ENCODE measurements at regions not wholly inside any gene's neighbourhood (a gene's known extent, or its start where the extent isn't known, plus 50 kb on each side); places are given as distances from the start of the nearest gene placed in this dataset.
"Not testable (repeated sequence)": the region's sequence is repeated elsewhere in the genome, so short reads cannot be mapped to it uniquely, and the experiment has no call there.

DNA sequence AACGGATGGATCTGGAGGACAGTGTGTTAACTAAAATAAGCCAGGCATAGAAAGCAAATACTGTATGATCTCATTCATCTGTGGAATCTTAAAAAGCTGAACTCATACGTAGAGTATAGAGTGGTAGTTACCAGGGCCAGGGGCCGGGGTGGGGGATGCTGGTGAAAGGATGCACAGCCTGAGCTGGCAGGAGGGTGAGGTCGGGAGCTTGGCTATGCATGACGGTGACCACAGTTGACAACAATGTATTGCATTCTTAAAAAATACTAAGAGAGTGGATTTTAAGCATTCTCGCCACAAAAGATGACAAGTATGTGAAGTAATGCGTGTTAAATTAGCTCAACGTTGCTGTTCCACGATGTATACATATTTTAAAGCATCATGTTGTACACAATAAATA, 351.3 kb downstream of the TMEM121 start:
- Histone ChIP-seq H3K9ac (ENCODE audit: insufficient read length, low read depth) (no peak overlapping the region), H3K4me3 (ENCODE audit: insufficient read length, low read depth) (no peak overlapping the region), H3K36me3 (ENCODE audit: insufficient read depth, insufficient read length, low read length) (no peaks in the 10 kb centered on the region), H3K27me3 (ENCODE audit: insufficient read depth, insufficient read length) (no peaks in the 10 kb centered on the region), H3K9me3 (ENCODE audit: insufficient read depth, low read length) (no peaks in the 10 kb centered on the region), H3K4me1 (ENCODE audit: insufficient read depth, insufficient read length) (no peaks in the 10 kb centered on the region)
- DNase-seq (ENCODE audit: low read depth, low spot score), result no peak
- no peak for TF ChIP-seq ZNF274 (IDR thresholded peaks at IDR 0.05; ENCODE audit: low read depth, low read length)
- no peak for TF ChIP-seq SUZ12 (IDR thresholded peaks at IDR 0.05; ENCODE audit: extremely low read depth, insufficient read depth, insufficient read length)
- no peak for TF ChIP-seq YY1 (IDR thresholded peaks at IDR 0.05; ENCODE audit: insufficient read depth, insufficient read length)

DNA sequence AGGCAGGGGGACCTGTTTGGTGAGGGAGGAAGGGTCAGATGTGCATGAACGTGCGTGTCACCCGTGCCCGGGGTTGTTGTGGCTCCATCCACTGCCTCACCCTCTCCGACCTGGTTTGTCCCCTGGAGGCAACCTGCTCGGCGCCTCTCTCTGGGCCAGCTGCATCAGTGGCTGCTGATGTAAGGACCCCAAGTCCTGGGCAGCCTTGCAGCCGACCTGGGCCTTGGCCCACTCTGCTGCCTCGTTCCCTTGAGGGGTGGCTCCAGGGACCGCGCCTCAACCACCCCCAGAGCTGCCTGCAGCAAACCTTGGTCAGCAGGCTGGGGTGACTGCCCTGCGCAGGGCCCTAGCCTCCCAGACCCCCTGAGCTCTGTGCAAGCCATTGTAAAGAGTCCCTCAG, 351.7 kb downstream of the TMEM121 start:
- Histone ChIP-seq H3K4me1 (ENCODE audit: insufficient read depth, insufficient read length) (no peaks in the 10 kb centered on the region), H3K27me3 (ENCODE audit: insufficient read depth, insufficient read length) (no peaks in the 10 kb centered on the region), H3K9ac (ENCODE audit: insufficient read length, low read depth) (no peak overlapping the region), H3K36me3 (ENCODE audit: insufficient read depth, insufficient read length, low read length) (no peaks in the 10 kb centered on the region), H3K4me3 (ENCODE audit: insufficient read length, low read depth) (no peak overlapping the region), H3K9me3 (ENCODE audit: insufficient read depth, low read length) (no peaks in the 10 kb centered on the region)
- DNase-seq (ENCODE audit: low read depth, low spot score), result no peak
- no peak for TF ChIP-seq SUZ12 (IDR thresholded peaks at IDR 0.05; ENCODE audit: extremely low read depth, insufficient read depth, insufficient read length)
- no peak for TF ChIP-seq YY1 (IDR thresholded peaks at IDR 0.05; ENCODE audit: insufficient read depth, insufficient read length)
- no peak for TF ChIP-seq ZNF274 (IDR thresholded peaks at IDR 0.05; ENCODE audit: low read depth, low read length)

DNA sequence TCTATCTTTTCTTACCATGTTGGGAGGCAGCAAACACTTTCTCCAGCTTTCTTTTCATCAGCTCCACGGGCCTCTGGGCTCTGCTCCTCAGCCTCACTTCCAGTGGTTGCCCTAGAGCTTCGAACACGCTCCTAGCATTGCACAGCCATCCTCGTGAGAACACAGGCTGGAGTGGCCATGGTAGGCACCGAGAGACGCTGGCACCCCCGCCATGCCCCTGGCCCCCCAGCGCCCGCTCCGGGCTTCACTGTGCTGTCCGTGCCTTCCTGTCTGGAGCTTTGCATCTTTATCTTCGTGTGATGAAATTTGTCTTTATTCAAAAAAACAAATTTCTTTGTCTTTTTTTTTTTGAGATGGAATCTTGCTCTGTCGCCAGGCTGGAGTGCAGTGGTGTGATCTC, 352.2 kb downstream of the TMEM121 start:
- TF ChIP-seq ZNF274 (IDR thresholded peaks at IDR 0.05; ENCODE audit: low read depth, low read length), result no peak
- TF ChIP-seq SUZ12 (IDR thresholded peaks at IDR 0.05; ENCODE audit: extremely low read depth, insufficient read depth, insufficient read length), result no peak
- no peak for TF ChIP-seq YY1 (IDR thresholded peaks at IDR 0.05; ENCODE audit: insufficient read depth, insufficient read length)
- Histone ChIP-seq H3K4me1 (ENCODE audit: insufficient read depth, insufficient read length) (no peaks in the 10 kb centered on the region), H3K36me3 (ENCODE audit: insufficient read depth, insufficient read length, low read length) (no peaks in the 10 kb centered on the region), H3K9ac (ENCODE audit: insufficient read length, low read depth) (no peak overlapping the region), H3K9me3 (ENCODE audit: insufficient read depth, low read length) (no peaks in the 10 kb centered on the region), H3K27me3 (ENCODE audit: insufficient read depth, insufficient read length) (no peaks in the 10 kb centered on the region), H3K4me3 (ENCODE audit: insufficient read length, low read depth) (no peak overlapping the region)
- DNase-seq (ENCODE audit: low read depth, low spot score), result no peak

DNA sequence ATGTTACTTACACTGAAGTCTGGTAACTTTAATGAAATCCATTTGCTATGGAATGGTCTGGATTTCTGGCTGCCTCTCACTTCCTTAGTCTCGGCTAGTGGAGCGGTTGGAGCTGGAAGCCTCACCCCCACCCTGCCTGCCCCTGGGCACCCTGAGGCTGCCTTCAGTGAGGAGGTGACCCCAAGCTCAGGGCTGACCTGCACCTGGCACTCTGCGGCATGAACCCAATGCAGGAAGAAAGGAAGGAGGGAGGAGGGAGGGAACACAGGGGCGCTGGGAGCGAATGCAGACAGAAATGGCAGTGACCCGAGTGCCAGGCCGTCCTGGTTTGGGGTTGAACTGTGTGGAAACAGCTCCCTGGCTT, 353.1 kb downstream of the TMEM121 start:
- no peaks in the 10 kb centered on the region for H3K9me3 ChIP-seq (ENCODE audit: insufficient read depth, low read length)
- no peaks in the 10 kb centered on the region for H3K27me3 ChIP-seq (ENCODE audit: insufficient read depth, insufficient read length)
- H3K4me3 ChIP-seq (ENCODE audit: insufficient read length, low read depth), result no peak overlapping the region
- no peaks in the 10 kb centered on the region for H3K36me3 ChIP-seq (ENCODE audit: insufficient read depth, insufficient read length, low read length)
- H3K4me1 ChIP-seq (ENCODE audit: insufficient read depth, insufficient read length), result peaks cover 2% of the 10 kb centered on the region
- H3K9ac ChIP-seq (ENCODE audit: insufficient read length, low read depth), result no peak overlapping the region
- TF ChIP-seq YY1 (IDR thresholded peaks at IDR 0.05; ENCODE audit: insufficient read depth, insufficient read length) (no peak), SUZ12 (IDR thresholded peaks at IDR 0.05; ENCODE audit: extremely low read depth, insufficient read depth, insufficient read length) (no peak), ZNF274 (IDR thresholded peaks at IDR 0.05; ENCODE audit: low read depth, low read length) (no peak)
- DNase-seq (ENCODE audit: low read depth, low spot score), result no peak

DNA sequence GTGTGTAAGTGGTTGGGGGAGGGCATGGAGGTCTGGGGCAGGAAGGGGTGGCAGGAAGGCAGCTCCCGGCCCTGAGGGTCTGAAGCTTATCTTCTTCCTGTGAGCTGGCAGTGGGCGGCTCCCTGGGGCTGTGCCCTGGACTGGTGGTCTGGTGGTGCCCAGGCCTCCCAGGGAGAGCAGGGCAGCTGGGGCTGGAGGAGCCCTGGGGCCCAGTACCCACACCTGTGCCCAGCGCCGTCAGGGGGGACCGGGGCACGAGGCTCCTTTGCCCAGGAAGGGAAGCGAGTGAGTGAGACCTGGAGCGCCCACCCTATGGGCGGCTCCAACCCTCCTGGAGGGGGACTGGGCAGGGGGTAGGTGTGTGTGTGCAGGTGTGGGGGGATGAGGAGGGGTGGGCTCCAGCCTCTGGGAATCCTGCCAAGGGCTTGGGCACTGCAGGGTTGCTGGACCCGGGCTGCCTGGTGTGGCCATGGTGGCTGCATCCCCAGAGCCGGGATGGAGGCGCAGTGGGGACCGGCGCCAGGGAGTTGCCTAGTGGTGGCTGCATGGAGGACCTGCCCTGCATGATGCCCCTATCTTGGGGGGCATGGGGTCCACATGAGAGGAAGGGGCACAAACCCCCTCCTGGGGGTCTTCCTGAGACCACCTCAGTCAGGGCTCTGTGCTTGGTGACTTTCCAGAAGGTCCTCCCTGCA, 353.6 kb downstream of the TMEM121 start:
- TF ChIP-seq ZNF274 (IDR thresholded peaks at IDR 0.05; ENCODE audit: low read depth, low read length), result no peak
- no peak for TF ChIP-seq SUZ12 (IDR thresholded peaks at IDR 0.05; ENCODE audit: extremely low read depth, insufficient read depth, insufficient read length)
- TF ChIP-seq YY1 (IDR thresholded peaks at IDR 0.05; ENCODE audit: insufficient read depth, insufficient read length), result no peak
- no peaks in the 10 kb centered on the region for H3K9me3 ChIP-seq (ENCODE audit: insufficient read depth, low read length)
- H3K9ac ChIP-seq (ENCODE audit: insufficient read length, low read depth), result no peak overlapping the region
- no peaks in the 10 kb centered on the region for H3K27me3 ChIP-seq (ENCODE audit: insufficient read depth, insufficient read length)
- H3K36me3 ChIP-seq (ENCODE audit: insufficient read depth, insufficient read length, low read length), result no peaks in the 10 kb centered on the region
- no peak overlapping the region for H3K4me3 ChIP-seq (ENCODE audit: insufficient read length, low read depth)
- peaks cover 4% of the 10 kb centered on the region for H3K4me1 ChIP-seq (ENCODE audit: insufficient read depth, insufficient read length)
- no peak for DNase-seq (ENCODE audit: low read depth, low spot score)

DNA sequence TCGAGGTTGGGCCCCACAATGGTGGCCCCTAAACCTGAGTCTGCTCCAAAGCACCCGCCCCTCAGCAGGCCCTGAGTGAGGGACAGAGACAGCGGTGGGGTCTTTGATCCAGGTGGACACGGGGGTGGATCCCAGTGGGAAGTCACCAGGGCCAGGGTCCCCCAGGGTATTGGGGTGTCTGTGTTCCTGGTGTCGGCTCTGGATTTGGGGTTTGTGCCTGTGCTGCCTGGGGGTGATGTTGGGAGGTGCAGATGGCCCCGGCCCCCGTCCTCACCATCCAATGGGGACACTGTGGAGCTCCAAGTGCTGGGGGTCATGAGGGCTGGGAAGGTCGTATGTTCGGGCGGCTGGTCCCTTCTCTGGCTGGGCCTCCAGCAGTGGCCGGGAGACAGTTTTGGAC, 354.2 kb downstream of the TMEM121 start:
- Histone ChIP-seq H3K4me3 (ENCODE audit: insufficient read length, low read depth) (no peak overlapping the region), H3K9me3 (ENCODE audit: insufficient read depth, low read length) (no peaks in the 10 kb centered on the region), H3K4me1 (ENCODE audit: insufficient read depth, insufficient read length) (peaks cover 4% of the 10 kb centered on the region), H3K36me3 (ENCODE audit: insufficient read depth, insufficient read length, low read length) (no peaks in the 10 kb centered on the region), H3K9ac (ENCODE audit: insufficient read length, low read depth) (no peak overlapping the region), H3K27me3 (ENCODE audit: insufficient read depth, insufficient read length) (no peaks in the 10 kb centered on the region)
- TF ChIP-seq YY1 (IDR thresholded peaks at IDR 0.05; ENCODE audit: insufficient read depth, insufficient read length) (no peak), ZNF274 (IDR thresholded peaks at IDR 0.05; ENCODE audit: low read depth, low read length) (no peak), SUZ12 (IDR thresholded peaks at IDR 0.05; ENCODE audit: extremely low read depth, insufficient read depth, insufficient read length) (no peak)
- DNase-seq (ENCODE audit: low read depth, low spot score), result no peak

DNA sequence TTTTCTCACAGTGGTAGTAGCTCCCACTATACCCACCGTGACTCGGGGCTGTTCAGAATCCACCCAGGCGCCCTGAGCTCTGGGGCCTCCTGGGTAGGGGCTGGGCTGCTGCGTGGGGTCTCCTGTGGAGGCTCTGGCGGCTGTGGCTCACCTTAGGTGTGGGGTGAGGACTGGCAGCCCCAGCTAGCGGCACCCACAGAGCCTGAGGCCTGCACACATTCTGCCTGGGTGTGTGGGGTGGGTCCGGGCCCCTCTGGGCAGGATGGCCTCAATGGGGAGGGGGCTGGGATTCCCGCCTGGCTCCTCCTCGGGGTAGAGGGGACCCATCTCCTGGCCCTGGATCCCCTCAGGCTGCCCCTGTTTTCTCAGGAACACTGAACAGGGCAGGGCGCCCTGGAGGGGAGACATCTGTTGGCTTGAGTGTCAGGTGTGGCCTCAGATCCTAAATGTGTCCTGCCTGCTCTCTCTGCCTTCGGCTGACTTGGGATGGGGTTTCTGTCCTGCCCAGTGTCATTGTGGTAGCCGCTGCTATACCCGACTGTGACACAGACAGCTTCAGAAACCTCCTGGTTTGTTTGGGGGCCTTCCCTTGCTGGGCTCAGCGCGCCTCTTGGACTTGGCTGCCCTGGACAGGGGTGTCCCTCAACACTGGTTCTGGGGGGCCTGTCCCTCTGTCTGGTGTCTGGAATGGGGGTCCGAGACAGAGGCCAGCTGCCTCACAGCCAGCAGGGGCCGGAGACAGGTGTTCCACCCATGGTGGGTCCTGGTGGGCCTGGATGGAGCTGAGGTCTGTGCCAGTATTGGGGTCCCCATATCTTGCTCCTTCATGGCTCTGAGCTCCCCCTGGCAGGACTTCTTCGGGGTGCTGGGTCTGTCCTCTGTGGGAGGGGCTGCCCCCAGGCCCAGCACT, 354.9 kb downstream of the TMEM121 start:
- Histone ChIP-seq H3K4me1 (ENCODE audit: insufficient read depth, insufficient read length) (peaks cover 4% of the 10 kb centered on the region), H3K9ac (ENCODE audit: insufficient read length, low read depth) (no peak overlapping the region), H3K27me3 (ENCODE audit: insufficient read depth, insufficient read length) (no peaks in the 10 kb centered on the region), H3K9me3 (ENCODE audit: insufficient read depth, low read length) (no peaks in the 10 kb centered on the region), H3K36me3 (ENCODE audit: insufficient read depth, insufficient read length, low read length) (no peaks in the 10 kb centered on the region), H3K4me3 (ENCODE audit: insufficient read length, low read depth) (no peak overlapping the region)
- no peak for DNase-seq (ENCODE audit: low read depth, low spot score)
- TF ChIP-seq SUZ12 (IDR thresholded peaks at IDR 0.05; ENCODE audit: extremely low read depth, insufficient read depth, insufficient read length) (no peak), ZNF274 (IDR thresholded peaks at IDR 0.05; ENCODE audit: low read depth, low read length) (no peak), YY1 (IDR thresholded peaks at IDR 0.05; ENCODE audit: insufficient read depth, insufficient read length) (no peak)

DNA sequence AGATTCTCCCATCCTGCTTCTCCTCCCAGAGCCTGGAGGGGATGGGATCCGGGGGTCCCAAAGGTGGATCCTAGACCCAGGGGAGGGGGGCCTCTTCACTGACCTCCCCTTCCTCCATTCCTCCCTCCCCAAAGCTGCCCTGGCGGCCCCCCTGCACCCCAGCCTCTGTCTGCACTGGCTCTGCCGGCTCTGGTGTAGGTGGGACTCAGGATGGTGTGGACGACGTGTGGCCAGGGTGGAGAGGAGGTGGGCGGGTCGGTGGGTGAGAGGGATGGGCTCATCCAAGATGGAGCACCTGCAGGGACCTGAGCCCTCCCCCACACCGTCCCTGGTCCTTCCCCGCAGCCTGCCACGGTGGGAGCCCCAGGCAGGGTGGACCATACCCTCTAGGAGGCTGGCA, 355.6 kb downstream of the TMEM121 start:
- not testable (repeated sequence) for H3K9me3 ChIP-seq (ENCODE audit: insufficient read depth, low read length); H3K36me3 ChIP-seq (ENCODE audit: insufficient read depth, insufficient read length, low read length); H3K27me3 ChIP-seq (ENCODE audit: insufficient read depth, insufficient read length); H3K4me1 ChIP-seq (ENCODE audit: insufficient read depth, insufficient read length); DNase-seq (ENCODE audit: low read depth, low spot score); H3K9ac ChIP-seq (ENCODE audit: insufficient read length, low read depth); H3K4me3 ChIP-seq (ENCODE audit: insufficient read length, low read depth)

All from NT2/D1 (cell line).